Keratinocyte (primary cell): ENCODE measurements at regions not wholly inside any gene's neighbourhood (a gene's known extent, or its start where the extent isn't known, plus 50 kb on each side); places are given as distances from the start of the nearest gene placed in this dataset.

ENCODE experiments used
- DNase-seq: peaks from one replicate; pipeline ENCODE4 v3.0.0-alpha.2; 2011; ENCODE audit warnings: low read depth, missing footprints, low spot score
- FAIRE-seq: peaks from 2 replicates; lab custom pipeline; 2011; peaks lifted over from hg19 to GRCh38; lab: Jason Lieb, UNC
- H2AFZ ChIP-seq: 2 replicates; pipeline ENCODE4 v1.6.0; 2012; ENCODE audit warnings: low read length, control low read depth, inconsistent platforms; ENCODE audit not compliant: control insufficient read depth
- H3K27ac ChIP-seq: 2 replicates; pipeline ENCODE4 v1.5.1; 2011; ENCODE audit warnings: low read length; ENCODE audit not compliant: control insufficient read depth, insufficient read depth
- H3K27me3 ChIP-seq: 3 replicates; pipeline ENCODE4 v1.6.0; 2011; ENCODE audit warnings: low read length; ENCODE audit not compliant: control insufficient read depth, insufficient read depth; ENCODE audit errors: extremely low read depth
- H3K36me3 ChIP-seq, 2 experiments: 2 replicates in 1 of 2; 3 replicates in 1 of 2; pipeline ENCODE4 v1.5.1; 2011; ENCODE audit warnings: low read length in 2 of 2, mild to moderate bottlenecking in 1 of 2; ENCODE audit not compliant: control insufficient read depth in 2 of 2, insufficient read depth in 2 of 2; ENCODE audit errors: extremely low read depth in 1 of 2
- H3K4me1 ChIP-seq: 3 replicates; pipeline ENCODE4 v1.5.1; 2011; ENCODE audit warnings: low read length; ENCODE audit not compliant: control insufficient read depth, insufficient read depth; ENCODE audit errors: extremely low read depth
- H3K4me2 ChIP-seq: 3 replicates; pipeline ENCODE4 v1.6.0; 2011; ENCODE audit warnings: low read depth, low read length; ENCODE audit not compliant: control insufficient read depth, insufficient read depth; ENCODE audit errors: extremely low read depth
- H3K4me3 ChIP-seq, 3 experiments: fragments of 200-600 bp in 1 of 3; sonication (generic) in 1 of 3; 2 replicates in 2 of 3; 3 replicates in 1 of 3; pipeline ENCODE4 v1.5.1; 2011 to 2016; ENCODE audit warnings: low read length in 3 of 3, mild to moderate bottlenecking in 3 of 3, control low read depth in 2 of 3, inconsistent platforms in 1 of 3, low read depth in 1 of 3, mixed read lengths in 1 of 3, mixed run types in 1 of 3, moderate library complexity in 1 of 3; ENCODE audit not compliant: control insufficient read depth in 2 of 3, insufficient read depth in 2 of 3; ENCODE audit errors: extremely low read depth in 1 of 3
- H3K79me2 ChIP-seq: 2 replicates; pipeline ENCODE4 v1.6.0; 2012; ENCODE audit warnings: low read length; ENCODE audit not compliant: control insufficient read depth, insufficient read depth
- H3K9ac ChIP-seq: 3 replicates; pipeline ENCODE4 v1.6.0; 2011; ENCODE audit warnings: low read length; ENCODE audit not compliant: control insufficient read depth, insufficient read depth; ENCODE audit errors: extremely low read depth
- H3K9me1 ChIP-seq: 3 replicates; pipeline ENCODE4 v1.6.0; 2011; ENCODE audit warnings: low read length; ENCODE audit not compliant: control insufficient read depth, insufficient read depth; ENCODE audit errors: extremely low read depth
- H3K9me3 ChIP-seq: 2 replicates; pipeline ENCODE4 v1.5.1; 2012; ENCODE audit warnings: low read depth, low read length; ENCODE audit not compliant: control insufficient read depth
- H4K20me1 ChIP-seq: 3 replicates; pipeline ENCODE4 v1.6.0; 2011; ENCODE audit warnings: low read length; ENCODE audit not compliant: control insufficient read depth, insufficient read depth; ENCODE audit errors: extremely low read depth
- CTCF ChIP-seq, 3 experiments: IDR thresholded peaks in 1 of 3; conservative IDR thresholded peaks in 1 of 3; optimal IDR thresholded peaks in 1 of 3; 2 replicates in 2 of 3; 3 replicates in 1 of 3; pipeline versions ENCODE3 to v1.5.1; 2011; ENCODE audit warnings: low read length in 3 of 3, mild to moderate bottlenecking in 3 of 3, moderate library complexity in 2 of 3, control low read depth in 1 of 3, inconsistent platforms in 1 of 3; ENCODE audit not compliant: insufficient read depth in 2 of 3; ENCODE audit errors: extremely low read depth in 1 of 3
- EZH2 ChIP-seq: IDR thresholded peaks from one replicate; pipeline ENCODE4 v1.6.1; 2012; ENCODE audit warnings: inconsistent platforms, mild to moderate bottlenecking, low read length, moderate library complexity
- dilution Hi-C: fragments of 300-500 bp; cut with MboI; formaldehyde crosslinking; loops from one replicate; pipeline ENCODE4 v1.7.0; 2020; ENCODE audit warnings: low sequenced_read_pairs; ENCODE audit not compliant: extremely low pct_ligation_motif_present

GRCh38 chr1:157411064-157411463 lies 141.3 kb downstream of the FCRL5 start:
- Histone ChIP-seq H3K27ac (no peak overlapping the region), H3K9ac (no peak overlapping the region), H3K4me2 (no peak overlapping the region), H3K27me3 (no peaks in the 10 kb centered on the region), H3K4me3 (no peak overlapping the region), H3K9me1 (no peaks in the 10 kb centered on the region), H4K20me1 (no peaks in the 10 kb centered on the region), H3K79me2 (no peaks in the 10 kb centered on the region), H3K4me1 (no peaks in the 10 kb centered on the region), H3K9me3 (no peaks in the 10 kb centered on the region), H2AFZ (no peak overlapping the region), H3K36me3 (no peaks in the 10 kb centered on the region)
- dilution Hi-C loops = no loop called here
- TF ChIP-seq EZH2 = no peak
- no peak for TF ChIP-seq CTCF (optimal IDR thresholded peaks at IDR 0.05 in 1 of 3, IDR thresholded peaks at IDR 0.05 in 1 of 3, conservative IDR thresholded peaks at IDR 0.05 in 1 of 3; ENCODE audit: extremely low read depth in 1 of 3, insufficient read depth in 2 of 3, low read length in 3 of 3)
- DNase-seq (no peak), FAIRE-seq (no peak)

GRCh38 chr1:157410457-157410856 lies 141.9 kb downstream of the FCRL5 start:
- Histone ChIP-seq H2AFZ (no peak overlapping the region), H3K4me1 (no peaks in the 10 kb centered on the region), H3K79me2 (no peaks in the 10 kb centered on the region), H3K36me3 (no peaks in the 10 kb centered on the region), H3K27me3 (no peaks in the 10 kb centered on the region), H4K20me1 (no peaks in the 10 kb centered on the region), H3K27ac (no peak overlapping the region), H3K4me3 (no peak overlapping the region), H3K9me3 (no peaks in the 10 kb centered on the region), H3K9ac (no peak overlapping the region), H3K4me2 (no peak overlapping the region), H3K9me1 (no peaks in the 10 kb centered on the region)
- dilution Hi-C loops = no loop called here
- DNase-seq (no peak), FAIRE-seq (no peak)
- TF ChIP-seq CTCF (optimal IDR thresholded peaks at IDR 0.05 in 1 of 3, IDR thresholded peaks at IDR 0.05 in 1 of 3, conservative IDR thresholded peaks at IDR 0.05 in 1 of 3; ENCODE audit: extremely low read depth in 1 of 3, insufficient read depth in 2 of 3, low read length in 3 of 3) (no peak), EZH2 (no peak)
